T-helper 2 cell (primary cell): ENCODE measurements at regions not wholly inside any gene's neighbourhood (a gene's known extent, or its start where the extent isn't known, plus 50 kb on each side); places are given as distances from the start of the nearest gene placed in this dataset.
"Not testable (repeated sequence)": the region's sequence is repeated elsewhere in the genome, so short reads cannot be mapped to it uniquely, and the experiment has no call there.

Source experiments
- DNase-seq, 5 experiments: peaks; one replicate each; pipeline versions ENCODE4 v3.0.0 to v3.0.0-alpha.2; 2012 to 2022

DNA sequence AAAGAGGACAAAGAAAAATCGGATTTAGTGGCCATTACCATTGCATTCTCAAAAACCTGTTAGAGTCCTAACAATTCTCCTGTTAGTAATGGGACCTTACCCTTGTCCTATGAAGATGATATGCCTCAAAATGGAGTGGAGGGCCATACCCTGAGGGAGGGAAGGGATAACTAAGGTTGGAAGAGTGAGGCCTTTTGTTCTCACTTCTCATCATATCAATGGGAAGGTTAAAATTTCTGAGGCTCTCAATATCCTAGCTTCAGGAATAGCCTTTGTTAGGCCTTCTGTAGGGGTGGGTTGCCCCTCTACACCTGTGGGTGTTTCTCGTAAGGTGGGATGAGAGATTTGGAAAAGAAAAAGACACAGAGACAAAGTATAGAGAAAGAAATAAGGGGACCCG lies 109.4 kb upstream of the SGIP1 start:
- DNase-seq = not testable (repeated sequence)

- no peak for DNase-seq
These were observed 107.6 kb upstream of the SGIP1 start for GRCh38 chr1:66426239-66426853.

DNA sequence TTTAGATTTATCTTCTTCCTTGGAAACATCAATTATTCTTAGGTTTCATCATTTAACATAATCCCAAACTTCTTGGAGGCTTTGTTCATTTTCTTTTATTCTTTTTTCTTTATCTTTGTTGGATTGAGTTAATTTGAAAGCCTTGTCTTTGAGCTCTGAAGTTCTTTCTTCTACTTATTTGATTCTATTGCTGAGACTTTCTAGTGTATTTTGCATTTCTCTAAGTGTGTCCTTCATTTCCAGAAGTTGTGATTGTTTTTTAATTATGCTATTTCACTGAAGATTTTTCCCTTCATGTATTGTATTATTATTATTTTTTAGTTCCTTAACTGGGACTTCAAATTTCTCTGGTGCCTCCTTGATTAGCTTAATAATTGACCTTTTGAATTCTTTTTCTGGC lies 103.1 kb upstream of the SGIP1 start:
- DNase-seq = not testable (repeated sequence)

GRCh38 chr1:66431999-66432398 lies 102.0 kb upstream of the SGIP1 start:
- no peak for DNase-seq

GRCh38 chr1:66433611-66434010 lies 100.3 kb upstream of the SGIP1 start:
- no peak for DNase-seq

DNA sequence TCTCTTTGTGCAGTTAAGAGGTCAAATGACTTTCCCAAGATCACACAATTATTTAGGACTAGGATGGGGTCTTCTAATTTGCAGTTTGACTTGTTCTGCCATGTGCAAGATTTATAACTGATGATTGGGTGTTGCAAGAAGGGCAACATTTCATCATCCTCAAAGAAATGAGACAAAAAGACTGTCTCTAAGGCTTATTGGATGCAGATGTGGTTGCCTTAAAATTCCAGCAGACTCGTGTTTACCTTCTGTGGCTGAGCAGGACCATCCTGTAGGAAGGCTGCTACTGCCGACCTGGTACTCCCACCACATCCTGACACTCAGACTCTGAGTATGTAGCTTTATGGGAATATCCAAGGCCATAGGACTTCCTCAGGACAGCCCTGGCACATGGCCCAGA lies 99.9 kb upstream of the SGIP1 start:
- DNase-seq = no peak

- DNase-seq = no peak
These were observed 98.4 kb upstream of the SGIP1 start for GRCh38 chr1:66435541-66435940.

DNA sequence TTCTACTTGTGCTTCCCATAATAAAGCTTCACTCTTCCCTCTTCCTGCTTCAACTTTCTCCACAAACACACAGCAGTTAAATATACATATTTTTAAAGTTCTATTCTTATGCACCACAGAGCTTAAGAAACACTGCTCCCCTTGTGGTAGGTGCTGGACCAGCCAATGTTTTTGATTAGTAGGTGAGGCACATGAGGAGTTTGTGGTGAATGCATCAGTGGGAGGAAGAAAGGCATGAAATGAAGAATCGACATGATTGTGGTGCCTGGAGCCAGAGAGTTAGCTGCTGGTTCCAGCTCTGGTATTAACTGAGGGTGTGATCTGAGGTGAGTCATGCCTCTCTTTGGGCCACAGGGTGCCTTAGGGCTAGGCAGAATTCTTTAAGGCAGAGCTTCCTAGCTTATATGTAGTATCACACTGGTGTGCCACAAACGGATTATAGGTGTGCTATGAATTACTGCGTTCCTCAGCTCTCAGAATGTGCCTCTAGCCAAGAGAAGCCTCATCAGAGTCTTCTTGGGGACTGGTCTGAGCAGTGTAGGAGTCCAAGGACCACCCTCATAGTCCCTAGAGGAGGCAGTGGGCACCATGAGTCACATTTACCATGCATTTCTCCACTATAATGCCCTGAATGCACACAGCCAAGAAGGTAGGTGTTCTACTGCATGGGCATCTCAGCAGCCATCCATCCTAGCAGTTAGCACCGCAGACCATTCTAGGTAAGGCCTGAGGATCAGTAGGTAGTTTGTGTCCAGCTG lies 97.4 kb upstream of the SGIP1 start:
- DNase-seq = peak in 3 of 5 experiments; percentile 7 to 83 (median 32)

GRCh38 chr1:66437136-66437401 lies 96.9 kb upstream of the SGIP1 start:
- DNase-seq = no peak

- DNase-seq = no peak
These were observed 95.9 kb upstream of the SGIP1 start for GRCh38 chr1:66438062-66438461.

GRCh38 chr1:66438501-66438900 lies 95.5 kb upstream of the SGIP1 start:
- no peak for DNase-seq

- DNase-seq = no peak
These were observed 94.8 kb upstream of the SGIP1 start for GRCh38 chr1:66439031-66439740.

- DNase-seq = peak in 1 of 5 experiments; percentile 16
These were observed 90.2 kb upstream of the SGIP1 start for GRCh38 chr1:66443793-66444192.

GRCh38 chr1:66444438-66445265 lies 89.3 kb upstream of the SGIP1 start:
- no peak for DNase-seq

- DNase-seq = peak in 4 of 5 experiments; percentile 8 to 90 (median 21)
These were observed 88.3 kb upstream of the SGIP1 start for GRCh38 chr1:66445492-66446181.

DNA sequence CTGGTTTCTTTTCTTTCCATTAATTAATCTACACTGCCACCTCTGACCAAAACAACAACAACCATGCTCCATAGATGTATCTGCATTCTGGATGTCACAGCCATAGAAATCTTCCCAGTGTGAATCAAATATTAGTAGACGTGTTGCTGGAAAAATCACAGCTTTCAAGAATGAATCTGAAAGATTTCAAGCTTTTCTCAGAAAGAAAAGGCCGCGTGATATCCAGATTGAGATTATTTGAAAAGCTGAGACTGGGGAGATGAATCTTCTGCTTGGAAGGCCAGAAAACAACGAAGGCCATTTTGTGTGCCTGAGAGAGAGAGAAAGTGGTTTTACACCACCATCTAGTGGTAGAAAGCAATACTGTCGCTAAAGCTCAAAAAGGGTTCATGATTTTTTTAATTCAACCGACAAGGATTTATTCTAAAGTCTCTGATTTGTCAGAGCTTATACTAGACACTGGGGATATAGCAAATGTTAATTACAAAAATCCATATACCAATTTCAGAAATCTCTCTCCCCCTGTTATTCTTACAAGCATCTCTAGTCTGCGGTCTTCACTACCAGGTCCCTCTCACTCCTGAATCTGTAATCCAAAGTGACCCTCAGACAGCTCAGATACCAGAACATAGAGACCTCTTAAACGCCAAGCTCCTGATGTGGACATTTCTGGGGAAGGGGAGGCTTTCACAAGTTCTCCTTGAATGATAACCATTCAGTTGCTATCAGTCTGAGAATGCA lies 87.5 kb upstream of the SGIP1 start:
- peak in 3 of 5 experiments; percentile 4 to 81 (median 45) for DNase-seq

DNA sequence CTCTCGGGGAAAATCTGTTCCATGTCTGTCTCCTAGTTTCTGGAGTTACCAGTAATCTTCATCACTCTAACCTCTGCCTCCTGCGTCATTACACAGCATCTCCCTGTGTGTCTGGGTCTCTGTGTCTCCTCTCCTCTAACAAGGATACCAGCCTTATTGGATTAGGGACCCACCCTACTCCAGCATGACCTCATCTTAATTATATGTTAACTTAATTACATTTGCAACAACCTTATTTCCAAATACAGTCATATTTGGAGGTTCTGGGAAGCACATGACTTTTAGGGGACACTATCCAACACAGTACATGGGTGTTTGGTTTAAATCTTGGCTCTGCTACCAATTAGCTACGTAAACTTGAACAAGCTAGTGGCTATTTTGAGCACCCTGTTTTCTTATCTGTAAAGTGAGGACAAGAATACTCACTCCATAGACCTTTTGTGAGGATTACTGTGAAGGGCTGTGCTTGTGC lies 83.9 kb upstream of the SGIP1 start:
- DNase-seq = no peak

GRCh38 chr1:66450847-66451246 lies 83.1 kb upstream of the SGIP1 start:
- no peak for DNase-seq

- no peak for DNase-seq
These were observed 81.8 kb upstream of the SGIP1 start for GRCh38 chr1:66452162-66452561.

- no peak for DNase-seq
These were observed 81.0 kb upstream of the SGIP1 start for GRCh38 chr1:66452982-66453381.

DNA sequence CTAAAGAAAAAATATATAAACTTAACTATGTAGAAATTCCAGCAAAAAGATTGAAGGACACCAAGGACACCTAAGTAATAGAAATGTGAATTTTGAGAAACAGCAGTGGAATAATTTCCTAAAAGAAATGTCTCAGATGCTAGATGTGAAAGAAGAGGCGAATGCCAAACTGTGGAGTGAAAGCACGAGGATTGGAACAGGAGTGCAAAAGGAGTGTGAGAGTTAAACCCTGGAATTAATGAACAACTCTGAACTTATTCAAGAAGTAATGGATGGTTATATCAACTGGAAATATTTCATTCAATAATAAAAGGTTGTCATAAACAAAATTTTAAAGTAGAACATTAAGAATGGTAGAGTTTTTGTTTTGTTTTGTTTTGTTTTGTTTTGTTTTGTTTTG lies 78.5 kb upstream of the SGIP1 start:
- DNase-seq = no peak

- DNase-seq = no peak
These were observed 73.2 kb upstream of the SGIP1 start for GRCh38 chr1:66460776-66461175.
